Liver (tissue), 8 donors: ENCODE measurements at regions not wholly inside any gene's neighbourhood (a gene's known extent, or its start where the extent isn't known, plus 50 kb on each side); places are given as distances from the start of the nearest gene placed in this dataset.
A peak's percentile ranks its signal among the peaks of the same experiment; 100 is the strongest.

Experiments
- DNase-seq: peaks from one replicate; pipeline ENCODE4 v3.0.0-alpha.2; 2017; ENCODE audit warnings: low spot score
- H3K27ac ChIP-seq, 2 donors: one replicate each; pipeline ENCODE4 v1.7.0; 2013; ENCODE audit warnings: inconsistent platforms in 2 of 2, low read length in 2 of 2, control low read depth in 1 of 2, low read depth in 1 of 2, mild to moderate bottlenecking in 1 of 2
- H3K27me3 ChIP-seq, 4 donors: one replicate each; pipeline versions ENCODE4 v1.6.1 to v1.7.0; 2013; ENCODE audit warnings: low read length in 3 of 4, inconsistent platforms in 1 of 4, mild to moderate bottlenecking in 1 of 4, moderate library complexity in 1 of 4; ENCODE audit not compliant: control insufficient read depth in 4 of 4, insufficient read depth in 4 of 4
- H3K36me3 ChIP-seq, 4 donors: one replicate each; pipeline versions ENCODE4 v1.6.1 to v1.7.0; 2013; ENCODE audit warnings: low read length in 3 of 4, mild to moderate bottlenecking in 3 of 4, low read depth in 1 of 4, moderate library complexity in 1 of 4; ENCODE audit not compliant: control insufficient read depth in 4 of 4, insufficient read depth in 3 of 4
- H3K4me1 ChIP-seq, 4 donors: one replicate each; pipeline versions ENCODE4 v1.6.1 to v1.7.0; 2013; ENCODE audit warnings: low read length in 3 of 4, mild to moderate bottlenecking in 3 of 4, moderate library complexity in 1 of 4; ENCODE audit not compliant: control insufficient read depth in 4 of 4, insufficient read depth in 4 of 4
- H3K4me3 ChIP-seq, 3 donors: one replicate each; pipeline versions ENCODE4 v1.6.1 to v1.7.0; 2013; ENCODE audit warnings: low read length in 3 of 3, control low read depth in 1 of 3, low read depth in 1 of 3, mild to moderate bottlenecking in 1 of 3
- H3K9ac ChIP-seq, 2 donors: one replicate each; pipeline ENCODE4 v1.7.0; 2013; ENCODE audit warnings: low read length in 2 of 2, mild to moderate bottlenecking in 2 of 2, moderate library complexity in 2 of 2, control low read depth in 1 of 2, low read depth in 1 of 2
- H3K9me3 ChIP-seq, 4 donors: one replicate each; pipeline versions ENCODE4 v1.6.1 to v1.7.0; 2013; ENCODE audit warnings: low read length in 3 of 4; ENCODE audit not compliant: control insufficient read depth in 4 of 4
- CTCF ChIP-seq: fragments of 150-350 bp; IDR thresholded peaks from 2 replicates; pipeline ENCODE4 v1.5.1; 2017; ENCODE audit warnings: improper control_type of control experiment, low read depth, low read length; ENCODE audit not compliant: missing input control
- FOXA1 ChIP-seq: IDR thresholded peaks from 2 replicates; pipeline ENCODE4 v1.6.1; 2016; ENCODE audit warnings: antibody characterized with exemption
- FOXA2 ChIP-seq: IDR thresholded peaks from 2 replicates; pipeline ENCODE4 v1.6.1; 2016; ENCODE audit warnings: antibody characterized with exemption
- HNF4G ChIP-seq: IDR thresholded peaks from 2 replicates; pipeline ENCODE4 v1.6.1; 2016; ENCODE audit warnings: antibody characterized with exemption
- JUND ChIP-seq, 2 donors: IDR thresholded peaks; 2 replicates each; pipeline ENCODE4 v1.6.1; 2016; ENCODE audit warnings: antibody characterized with exemption in 2 of 2
- NR2F2 ChIP-seq: IDR thresholded peaks from 2 replicates; pipeline ENCODE4 v1.6.1; 2016; ENCODE audit warnings: antibody characterized with exemption
- RAD21 ChIP-seq, 2 donors: IDR thresholded peaks; 2 replicates each; pipeline ENCODE4 v1.6.1; 2016; ENCODE audit warnings: antibody characterized with exemption in 2 of 2, mild to moderate bottlenecking in 2 of 2
- REST ChIP-seq: IDR thresholded peaks from 2 replicates; pipeline ENCODE4 v1.6.1; 2016; ENCODE audit warnings: antibody characterized with exemption, mild to moderate bottlenecking
- RXRA ChIP-seq, 2 donors: IDR thresholded peaks; 2 replicates each; pipeline ENCODE4 v1.6.1; 2017 to 2018; ENCODE audit warnings: antibody characterized with exemption in 2 of 2, mild to moderate bottlenecking in 1 of 2
- SP1 ChIP-seq: IDR thresholded peaks from 2 replicates; pipeline ENCODE4 v1.6.1; 2018; ENCODE audit warnings: antibody characterized with exemption, mild to moderate bottlenecking
- TAF1 ChIP-seq: conservative IDR thresholded peaks from 2 replicates; pipeline ENCODE4 v1.6.1; 2016; ENCODE audit warnings: antibody characterized with exemption, mild to moderate bottlenecking
- YY1 ChIP-seq: IDR thresholded peaks from 2 replicates; pipeline ENCODE4 v1.6.1; 2016; ENCODE audit warnings: antibody characterized with exemption, mild to moderate bottlenecking
- WGBS: extraction: QIAGEN DNeasy Blood & Tissue Kit; methylation state at CpG from one replicate; pipeline ENCODE4 v1.1.7; 2013; 5-methylcytosine and 5-hydroxymethylcytosine counted together
- TF ChIP-seq, protein P1 (sequence below): IDR thresholded peaks from 2 replicates; pipeline ENCODE4 v1.6.1; 2016; ENCODE audit warnings: antibody characterized with exemption
- TF ChIP-seq, protein P2 (sequence below): IDR thresholded peaks from 2 replicates; pipeline ENCODE4 v1.6.1; 2016; ENCODE audit warnings: antibody characterized with exemption
- TF ChIP-seq, protein P3 (sequence below): IDR thresholded peaks from 2 replicates; pipeline ENCODE4 v1.6.1; 2016; ENCODE audit warnings: antibody characterized with exemption
- donor health status: healthy.
- donor health status: healthy.
- donor health status: healthy.
- donor health status: healthy.
- donor health status: healthy.

DNA sequence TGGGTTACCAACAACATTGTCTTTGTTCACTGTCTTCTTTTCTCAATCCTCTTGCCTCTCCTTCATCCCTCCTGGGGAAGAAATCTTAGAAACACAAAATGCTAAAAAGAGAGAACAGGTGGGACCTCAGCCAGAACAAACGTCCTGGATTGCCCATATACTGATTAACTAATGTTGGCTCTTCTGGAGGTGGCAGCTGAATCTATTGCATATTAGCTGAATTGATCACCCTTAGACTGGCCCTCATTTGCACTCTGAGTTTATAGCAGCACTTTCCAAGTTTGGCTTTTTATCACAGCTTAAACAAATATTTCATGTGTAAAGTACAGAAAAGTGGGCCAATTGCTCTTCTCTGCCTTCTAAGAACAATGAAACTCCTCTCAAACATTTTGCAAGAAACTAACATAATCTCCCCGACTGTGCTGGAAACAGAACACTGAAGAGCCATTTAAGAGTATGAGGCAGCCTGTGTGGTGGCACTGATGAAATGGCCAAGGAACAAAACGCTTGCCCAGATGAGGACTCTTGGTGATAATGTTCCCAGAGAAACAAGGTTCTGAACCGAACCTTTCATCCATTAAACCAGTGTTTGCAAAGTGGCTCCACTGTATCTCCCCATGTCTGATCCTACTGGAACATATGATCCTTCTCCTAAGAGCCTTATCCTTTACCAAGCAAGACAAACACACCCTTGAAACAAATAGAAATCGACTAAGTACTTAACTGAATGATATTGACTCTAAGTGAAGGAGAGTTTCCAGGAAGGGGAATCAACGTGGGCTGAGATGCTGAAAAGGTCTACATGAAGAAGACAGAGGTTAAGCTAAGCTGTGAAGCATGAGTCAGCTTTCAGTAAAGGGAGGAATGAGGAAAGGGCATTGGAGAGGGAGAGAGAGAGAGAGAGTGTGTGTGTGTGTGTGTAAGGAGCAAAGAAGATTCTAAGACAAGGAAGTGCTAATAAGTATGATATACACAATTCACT, 83.2 kb upstream of the LIFR start (continued):
- TF ChIP-seq JUND (IDR thresholded peaks at IDR 0.05) (peak in 1 of 2 donors; percentile 65), FOXA2 (peak; percentile 29), CTCF (no peak), RXRA (IDR thresholded peaks at IDR 0.05) (peak; percentile 50 to 81)

- Histone ChIP-seq H3K4me1 (peaks cover 0 to 17% (median 13%) of the 10 kb centered on the region in 4 donors), H3K27ac (no peak overlapping the region), H3K9ac (no peak overlapping the region), H3K9me3 (peaks cover 0 to 4% (median 1%) of the 10 kb centered on the region in 4 donors), H3K4me3 (no peak overlapping the region), H3K36me3 (no peaks in the 10 kb centered on the region), H3K27me3 (peaks cover 0 to 25% (median 4%) of the 10 kb centered on the region in 4 donors)
- no peak for TF ChIP-seq FOXA1
- TF ChIP-seq, protein P1, sequence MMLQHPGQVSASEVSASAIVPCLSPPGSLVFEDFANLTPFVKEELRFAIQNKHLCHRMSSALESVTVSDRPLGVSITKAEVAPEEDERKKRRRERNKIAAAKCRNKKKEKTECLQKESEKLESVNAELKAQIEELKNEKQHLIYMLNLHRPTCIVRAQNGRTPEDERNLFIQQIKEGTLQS: no peak
- no peak for TF ChIP-seq HNF4G
- TF ChIP-seq SP1: no peak
- TF ChIP-seq CTCF: no peak
- no peak for TF ChIP-seq REST
- no peak for TF ChIP-seq RAD21 (IDR thresholded peaks at IDR 0.05)
- no peak for TF ChIP-seq YY1
- TF ChIP-seq, protein P2, sequence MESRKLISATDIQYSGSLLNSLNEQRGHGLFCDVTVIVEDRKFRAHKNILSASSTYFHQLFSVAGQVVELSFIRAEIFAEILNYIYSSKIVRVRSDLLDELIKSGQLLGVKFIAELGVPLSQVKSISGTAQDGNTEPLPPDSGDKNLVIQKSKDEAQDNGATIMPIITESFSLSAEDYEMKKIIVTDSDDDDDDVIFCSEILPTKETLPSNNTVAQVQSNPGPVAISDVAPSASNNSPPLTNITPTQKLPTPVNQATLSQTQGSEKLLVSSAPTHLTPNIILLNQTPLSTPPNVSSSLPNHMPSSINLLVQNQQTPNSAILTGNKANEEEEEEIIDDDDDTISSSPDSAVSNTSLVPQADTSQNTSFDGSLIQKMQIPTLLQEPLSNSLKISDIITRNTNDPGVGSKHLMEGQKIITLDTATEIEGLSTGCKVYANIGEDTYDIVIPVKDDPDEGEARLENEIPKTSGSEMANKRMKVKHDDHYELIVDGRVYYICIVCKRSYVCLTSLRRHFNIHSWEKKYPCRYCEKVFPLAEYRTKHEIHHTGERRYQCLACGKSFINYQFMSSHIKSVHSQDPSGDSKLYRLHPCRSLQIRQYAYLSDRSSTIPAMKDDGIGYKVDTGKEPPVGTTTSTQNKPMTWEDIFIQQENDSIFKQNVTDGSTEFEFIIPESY: no peak
- TF ChIP-seq, protein P3, sequence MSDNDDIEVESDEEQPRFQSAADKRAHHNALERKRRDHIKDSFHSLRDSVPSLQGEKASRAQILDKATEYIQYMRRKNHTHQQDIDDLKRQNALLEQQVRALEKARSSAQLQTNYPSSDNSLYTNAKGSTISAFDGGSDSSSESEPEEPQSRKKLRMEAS: no peak
- no peak for TF ChIP-seq JUND (IDR thresholded peaks at IDR 0.05)
- no peak for TF ChIP-seq TAF1
- no peak for TF ChIP-seq FOXA2
- no peak for TF ChIP-seq NR2F2
- DNase-seq: no peak
- 69% methylated on average over 3 of the region's 3 CpGs for WGBS
These were observed 84.6 kb upstream of the LIFR start for GRCh38 chr5:38641003-38641402.
